ENCODE measurements at regions not wholly inside any gene's neighbourhood (a gene's known extent, or its start where the extent isn't known, plus 50 kb on each side); places are given as distances from the start of the nearest gene placed in this dataset.

DNA sequence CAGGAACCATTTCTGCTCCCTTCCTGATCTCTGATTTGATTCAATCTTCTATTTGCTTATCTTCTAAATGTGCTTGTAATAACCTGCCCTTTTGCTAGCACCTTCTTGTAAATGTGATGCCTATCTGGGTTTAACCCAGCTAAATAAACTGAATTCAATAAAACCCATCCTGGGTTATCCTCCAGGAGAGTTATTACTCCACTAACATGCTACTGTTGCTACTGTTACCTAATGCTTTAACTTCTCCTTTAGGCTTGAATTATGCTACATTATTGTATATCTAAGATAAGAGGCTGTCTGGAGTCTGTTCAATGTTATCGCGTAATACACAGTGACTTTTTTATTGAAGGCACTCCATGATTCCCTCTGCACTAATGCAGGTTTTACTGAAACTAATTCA, 206.5 kb upstream of the CTAGE1 start:
- H2BK120ac ChIP-seq (ENCODE audit: insufficient read depth, low read length, poor library complexity) = no peak overlapping the region
- H3K4ac ChIP-seq (ENCODE audit: low read depth, low read length) = no peak overlapping the region
- H4K91ac ChIP-seq (ENCODE audit: low read depth, low read length) = no peak overlapping the region
- H3K4me2 ChIP-seq (ENCODE audit: low read length) = no peak overlapping the region
- H3K4me1 ChIP-seq (ENCODE audit: control insufficient read depth in 1 of 2, insufficient read depth in 2 of 2, low read length in 2 of 2) = no peaks in the 10 kb centered on the region
- H3K18ac ChIP-seq (ENCODE audit: low read length) = no peak overlapping the region
- H3K79me2 ChIP-seq (ENCODE audit: control insufficient read depth, insufficient read depth, low read length, poor library complexity) = no peaks in the 10 kb centered on the region
- no peaks in the 10 kb centered on the region for H3K9me3 ChIP-seq (ENCODE audit: insufficient read depth, low read depth, low read length)
- H2BK12ac ChIP-seq (ENCODE audit: low read length) = no peak overlapping the region
- H3K27ac ChIP-seq (ENCODE audit: low read depth, low read length) = no peak overlapping the region
- H3K9ac ChIP-seq (ENCODE audit: low read length) = no peak overlapping the region
- no peak overlapping the region for H3K23ac ChIP-seq (ENCODE audit: low read length)
- no peaks in the 10 kb centered on the region for H3K79me1 ChIP-seq (ENCODE audit: low read length)
- DNase-seq = no peak
- H2AK5ac ChIP-seq (ENCODE audit: low read length) = no peak overlapping the region
- H3K36me3 ChIP-seq (ENCODE audit: control insufficient read depth in 1 of 2, insufficient read depth in 2 of 2, low read length in 2 of 2) = no peaks in the 10 kb centered on the region
- no peak overlapping the region for H3K4me3 ChIP-seq (ENCODE audit: low read depth, low read length)
- H4K12ac ChIP-seq (ENCODE audit: low read depth, low read length) = no peak overlapping the region
- H4K8ac ChIP-seq (ENCODE audit: low read depth, low read length) = no peak overlapping the region
- H2BK5ac ChIP-seq (ENCODE audit: low read depth, low read length, poor library complexity) = no peak overlapping the region
- no CpG with 5 or more reads among the region's 2 CpGs for WGBS (ENCODE audit: extremely low coverage, insufficient coverage, insufficient read length)
- no peak overlapping the region for H3K14ac ChIP-seq (ENCODE audit: low read length)
- no peaks in the 10 kb centered on the region for H3K27me3 ChIP-seq (ENCODE audit: insufficient read depth, low read length)
- no peak overlapping the region for H2AFZ ChIP-seq (ENCODE audit: insufficient read depth, low read length, poor library complexity)

DNA sequence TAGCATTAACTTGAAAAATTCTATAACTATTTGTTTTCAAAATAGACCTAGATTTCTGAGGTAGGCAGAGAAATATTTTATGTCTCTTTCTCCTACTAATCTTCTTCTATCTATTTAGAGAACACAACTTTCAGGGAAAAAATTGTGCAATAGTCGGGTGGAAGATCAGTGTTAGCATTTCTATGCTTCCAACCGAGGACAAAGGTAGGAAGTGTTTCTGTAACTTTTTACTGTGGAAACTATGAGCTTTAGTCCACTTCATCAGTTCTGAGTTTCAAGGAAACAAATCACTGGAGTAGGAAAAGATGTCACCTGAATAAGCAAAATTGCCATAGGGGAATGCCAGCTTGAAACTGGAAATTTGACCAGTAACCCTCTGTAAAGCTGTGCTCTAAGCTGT, 207.7 kb upstream of the CTAGE1 start:
- no peak overlapping the region for H3K27ac ChIP-seq (ENCODE audit: low read depth, low read length)
- H3K4me1 ChIP-seq (ENCODE audit: control insufficient read depth in 1 of 2, insufficient read depth in 2 of 2, low read length in 2 of 2) = no peaks in the 10 kb centered on the region
- no peak overlapping the region for H4K91ac ChIP-seq (ENCODE audit: low read depth, low read length)
- no peak overlapping the region for H3K4me2 ChIP-seq (ENCODE audit: low read length)
- no peak overlapping the region for H3K23ac ChIP-seq (ENCODE audit: low read length)
- no peak overlapping the region for H3K14ac ChIP-seq (ENCODE audit: low read length)
- H2BK120ac ChIP-seq (ENCODE audit: insufficient read depth, low read length, poor library complexity) = no peak overlapping the region
- no peak overlapping the region for H2BK5ac ChIP-seq (ENCODE audit: low read depth, low read length, poor library complexity)
- no peak overlapping the region for H4K8ac ChIP-seq (ENCODE audit: low read depth, low read length)
- H3K18ac ChIP-seq (ENCODE audit: low read length) = no peak overlapping the region
- H3K79me2 ChIP-seq (ENCODE audit: control insufficient read depth, insufficient read depth, low read length, poor library complexity) = no peaks in the 10 kb centered on the region
- no peaks in the 10 kb centered on the region for H3K36me3 ChIP-seq (ENCODE audit: control insufficient read depth in 1 of 2, insufficient read depth in 2 of 2, low read length in 2 of 2)
- H4K12ac ChIP-seq (ENCODE audit: low read depth, low read length) = no peak overlapping the region
- H2AK5ac ChIP-seq (ENCODE audit: low read length) = no peak overlapping the region
- no peak overlapping the region for H2AFZ ChIP-seq (ENCODE audit: insufficient read depth, low read length, poor library complexity)
- H2BK12ac ChIP-seq (ENCODE audit: low read length) = no peak overlapping the region
- H3K4me3 ChIP-seq (ENCODE audit: low read depth, low read length) = no peak overlapping the region
- no peak overlapping the region for H3K4ac ChIP-seq (ENCODE audit: low read depth, low read length)
- no peaks in the 10 kb centered on the region for H3K9me3 ChIP-seq (ENCODE audit: insufficient read depth, low read depth, low read length)
- no CpG with 5 or more reads among the region's 2 CpGs for WGBS (ENCODE audit: extremely low coverage, insufficient coverage, insufficient read length)
- H3K9ac ChIP-seq (ENCODE audit: low read length) = no peak overlapping the region
- no peak for DNase-seq
- no peaks in the 10 kb centered on the region for H3K27me3 ChIP-seq (ENCODE audit: insufficient read depth, low read length)
- no peaks in the 10 kb centered on the region for H3K79me1 ChIP-seq (ENCODE audit: low read length)

DNA sequence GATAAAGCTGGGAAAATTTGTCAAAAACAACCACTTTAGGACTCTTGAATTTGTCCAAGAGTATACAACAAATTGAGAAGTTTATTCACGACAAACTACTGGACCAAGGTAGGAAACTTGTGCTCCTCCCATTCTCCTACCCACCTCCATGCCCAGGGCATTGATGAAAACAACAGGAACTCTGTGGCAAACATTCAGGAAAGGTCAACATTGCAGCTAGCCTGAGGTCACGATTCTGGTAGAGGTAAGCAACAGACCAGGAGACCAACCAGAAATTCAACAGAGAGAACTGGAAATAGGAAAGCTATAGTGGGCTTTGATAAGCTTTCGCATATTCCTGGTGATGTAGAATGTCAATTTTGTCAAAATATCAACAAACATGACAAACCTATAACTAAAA, 209.1 kb upstream of the CTAGE1 start:
- no CpG with 5 or more reads among the region's 3 CpGs for WGBS (ENCODE audit: extremely low coverage, insufficient coverage, insufficient read length)

DNA sequence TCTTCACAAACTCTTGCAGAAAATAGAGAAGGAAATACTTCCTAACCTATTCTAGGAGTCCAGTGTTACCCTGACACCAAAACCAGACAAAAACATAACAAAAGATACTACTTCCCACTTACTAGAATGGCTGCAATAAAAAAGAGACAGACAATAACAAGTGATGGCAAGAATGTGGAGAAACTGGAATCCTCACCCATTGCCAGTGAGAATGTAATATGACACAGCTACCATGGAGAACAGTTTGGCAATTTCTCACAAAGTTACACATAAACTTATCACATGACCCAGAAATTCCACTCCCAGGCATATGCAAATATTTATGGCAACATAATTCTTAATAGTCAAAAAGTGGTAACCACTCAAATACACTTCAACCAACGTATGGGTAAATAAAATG, 209.8 kb upstream of the CTAGE1 start:
- H3K18ac ChIP-seq (ENCODE audit: low read length) = no peak overlapping the region
- H2AFZ ChIP-seq (ENCODE audit: insufficient read depth, low read length, poor library complexity) = no peak overlapping the region
- no peak overlapping the region for H3K4me2 ChIP-seq (ENCODE audit: low read length)
- H3K79me1 ChIP-seq (ENCODE audit: low read length) = no peaks in the 10 kb centered on the region
- H2BK12ac ChIP-seq (ENCODE audit: low read length) = no peak overlapping the region
- no peak overlapping the region for H3K27ac ChIP-seq (ENCODE audit: low read depth, low read length)
- H2BK5ac ChIP-seq (ENCODE audit: low read depth, low read length, poor library complexity) = no peak overlapping the region
- no peak overlapping the region for H4K91ac ChIP-seq (ENCODE audit: low read depth, low read length)
- no peak overlapping the region for H3K23ac ChIP-seq (ENCODE audit: low read length)
- no peaks in the 10 kb centered on the region for H3K36me3 ChIP-seq (ENCODE audit: control insufficient read depth in 1 of 2, insufficient read depth in 2 of 2, low read length in 2 of 2)
- H3K9me3 ChIP-seq (ENCODE audit: insufficient read depth, low read depth, low read length) = no peaks in the 10 kb centered on the region
- no peak overlapping the region for H4K8ac ChIP-seq (ENCODE audit: low read depth, low read length)
- H4K12ac ChIP-seq (ENCODE audit: low read depth, low read length) = no peak overlapping the region
- H3K9ac ChIP-seq (ENCODE audit: low read length) = no peak overlapping the region
- H2BK120ac ChIP-seq (ENCODE audit: insufficient read depth, low read length, poor library complexity) = no peak overlapping the region
- no CpG with 5 or more reads among the region's 1 CpG for WGBS (ENCODE audit: extremely low coverage, insufficient coverage, insufficient read length)
- no peak overlapping the region for H2AK5ac ChIP-seq (ENCODE audit: low read length)
- no peak overlapping the region for H3K4me3 ChIP-seq (ENCODE audit: low read depth, low read length)
- H3K79me2 ChIP-seq (ENCODE audit: control insufficient read depth, insufficient read depth, low read length, poor library complexity) = no peaks in the 10 kb centered on the region
- H3K27me3 ChIP-seq (ENCODE audit: insufficient read depth, low read length) = no peaks in the 10 kb centered on the region
- H3K14ac ChIP-seq (ENCODE audit: low read length) = no peak overlapping the region
- no peak overlapping the region for H3K4ac ChIP-seq (ENCODE audit: low read depth, low read length)
- peak; percentile 50 to 88 for DNase-seq
- no peaks in the 10 kb centered on the region for H3K4me1 ChIP-seq (ENCODE audit: control insufficient read depth in 1 of 2, insufficient read depth in 2 of 2, low read length in 2 of 2)

More for the DNA sequence above, 209.1 kb upstream of the CTAGE1 start:
- H3K4ac ChIP-seq (ENCODE audit: low read depth, low read length) = no peak overlapping the region
- no peak overlapping the region for H2BK12ac ChIP-seq (ENCODE audit: low read length)
- no peak overlapping the region for H2AFZ ChIP-seq (ENCODE audit: insufficient read depth, low read length, poor library complexity)
- no peaks in the 10 kb centered on the region for H3K36me3 ChIP-seq (ENCODE audit: control insufficient read depth in 1 of 2, insufficient read depth in 2 of 2, low read length in 2 of 2)
- H3K4me1 ChIP-seq (ENCODE audit: control insufficient read depth in 1 of 2, insufficient read depth in 2 of 2, low read length in 2 of 2) = no peaks in the 10 kb centered on the region
- H3K27me3 ChIP-seq (ENCODE audit: insufficient read depth, low read length) = no peaks in the 10 kb centered on the region
- no peaks in the 10 kb centered on the region for H3K9me3 ChIP-seq (ENCODE audit: insufficient read depth, low read depth, low read length)
- H4K8ac ChIP-seq (ENCODE audit: low read depth, low read length) = no peak overlapping the region
- H3K4me2 ChIP-seq (ENCODE audit: low read length) = no peak overlapping the region
- H3K79me1 ChIP-seq (ENCODE audit: low read length) = no peaks in the 10 kb centered on the region
- DNase-seq = no peak
- no peak overlapping the region for H4K12ac ChIP-seq (ENCODE audit: low read depth, low read length)
- no peak overlapping the region for H3K23ac ChIP-seq (ENCODE audit: low read length)
- H3K14ac ChIP-seq (ENCODE audit: low read length) = no peak overlapping the region
- no peak overlapping the region for H3K4me3 ChIP-seq (ENCODE audit: low read depth, low read length)
- no peak overlapping the region for H2BK5ac ChIP-seq (ENCODE audit: low read depth, low read length, poor library complexity)
- no peak overlapping the region for H2AK5ac ChIP-seq (ENCODE audit: low read length)
- H3K18ac ChIP-seq (ENCODE audit: low read length) = no peak overlapping the region
- no peak overlapping the region for H4K91ac ChIP-seq (ENCODE audit: low read depth, low read length)
- no peaks in the 10 kb centered on the region for H3K79me2 ChIP-seq (ENCODE audit: control insufficient read depth, insufficient read depth, low read length, poor library complexity)
- no peak overlapping the region for H3K9ac ChIP-seq (ENCODE audit: low read length)
- no peak overlapping the region for H3K27ac ChIP-seq (ENCODE audit: low read depth, low read length)
- no peak overlapping the region for H2BK120ac ChIP-seq (ENCODE audit: insufficient read depth, low read length, poor library complexity)

All from trophoblast cell (in vitro differentiated cells and primary cell).